ENCODE measurements at regions not wholly inside any gene's neighbourhood (a gene's known extent, or its start where the extent isn't known, plus 50 kb on each side); places are given as distances from the start of the nearest gene placed in this dataset.

GRCh38 chr14:71314717-71315116 lies 407.5 kb downstream of the PCNX1 start:
- intact Hi-C loops (cut with DNase I, micrococcal nuclease): loop anchor here in 1 of 2 donors (10.0 kb wide), 1 partner anchor 160 kb away; no protein-coding TSS in a partner anchor
- DNase-seq: no peak
- no peak for ATAC-seq

GRCh38 chr14:71317385-71318096 lies 410.3 kb downstream of the PCNX1 start:
- intact Hi-C loops (cut with DNase I, micrococcal nuclease): loop anchor here in 1 of 2 donors (10.0 kb wide), 1 partner anchor 163 kb away; no protein-coding TSS in a partner anchor
- no peak for ATAC-seq
- no peak for DNase-seq

GRCh38 chr14:71318097-71318459 lies 410.8 kb downstream of the PCNX1 start:
- ATAC-seq (no peak), DNase-seq (no peak)
- intact Hi-C loops (cut with DNase I, micrococcal nuclease): loop anchor here in 1 of 2 donors (10.0 kb wide), 1 partner anchor 163 kb away; no protein-coding TSS in a partner anchor

- peak in 1 of 2 donors; percentile 27 for DNase-seq
- intact Hi-C loops (cut with DNase I, micrococcal nuclease): loop anchor here in 1 of 2 donors (10.0 kb wide), 2 partner anchors 165 to 435 kb away; no protein-coding TSS in a partner anchor
- ATAC-seq: no peak
Observed at GRCh38 chr14:71319666-71320065, 412.4 kb downstream of the PCNX1 start.

- DNase-seq (peak; percentile 97 to 99), ATAC-seq (peak; percentile 82)
- intact Hi-C loops (cut with DNase I, micrococcal nuclease): loop anchor here in 1 of 2 donors (10.0 kb wide), 1 partner anchor 435 kb away; no protein-coding TSS in a partner anchor
Observed at GRCh38 chr14:71320107-71320733, 413.0 kb downstream of the PCNX1 start, which contains the start of gene SIPA1L1. SIPA1L1 (plus strand) TSS chr14:71320476.

- DNase-seq: peak; percentile 42 to 81
- peak; percentile 69 for ATAC-seq
- intact Hi-C loops (cut with DNase I, micrococcal nuclease): loop anchor here in 1 of 2 donors (10.0 kb wide), 1 partner anchor 434 kb away; no protein-coding TSS in a partner anchor
Observed at GRCh38 chr14:71320734-71321573, 413.7 kb downstream of the PCNX1 start.

GRCh38 chr14:71321574-71322315 lies 414.5 kb downstream of the PCNX1 start:
- ATAC-seq (peak; percentile 42), DNase-seq (no peak)
- intact Hi-C loops (cut with DNase I, micrococcal nuclease): loop anchor here in 1 of 2 donors (10.0 kb wide), 1 partner anchor 433 kb away; no protein-coding TSS in a partner anchor

GRCh38 chr14:71322655-71323250 lies 415.5 kb downstream of the PCNX1 start:
- intact Hi-C loops (cut with DNase I, micrococcal nuclease): loop anchor here in 1 of 2 donors (10.0 kb wide), 1 partner anchor 432 kb away; no protein-coding TSS in a partner anchor
- peak; percentile 29 for ATAC-seq
- DNase-seq: no peak

GRCh38 chr14:71324767-71325272 lies 417.6 kb downstream of the PCNX1 start:
- ATAC-seq: peak; percentile 11
- intact Hi-C loops (cut with DNase I, micrococcal nuclease): loop anchor here in 1 of 2 donors (10.0 kb wide), 1 partner anchor 430 kb away; no protein-coding TSS in a partner anchor
- peak; percentile 20 to 27 for DNase-seq

GRCh38 chr14:71327691-71328090 lies 420.4 kb downstream of the PCNX1 start:
- DNase-seq: no peak
- no peak for ATAC-seq
- intact Hi-C loops (cut with DNase I, micrococcal nuclease): loop anchor here in 1 of 2 donors (10.0 kb wide), 1 partner anchor 427 kb away; no protein-coding TSS in a partner anchor

GRCh38 chr14:71328183-71328582 lies 420.9 kb downstream of the PCNX1 start:
- intact Hi-C loops (cut with DNase I, micrococcal nuclease): loop anchor here in 1 of 2 donors (10.0 kb wide), 1 partner anchor 427 kb away; no protein-coding TSS in a partner anchor
- ATAC-seq: no peak
- no peak for DNase-seq

- intact Hi-C loops (cut with DNase I, micrococcal nuclease): loop anchor here in 1 of 2 donors (10.0 kb wide), 1 partner anchor 426 kb away; no protein-coding TSS in a partner anchor
- no peak for ATAC-seq
- no peak for DNase-seq
Observed at GRCh38 chr14:71328954-71329353, 421.7 kb downstream of the PCNX1 start.

GRCh38 chr14:71331403-71331802 lies 424.1 kb downstream of the PCNX1 start:
- DNase-seq (no peak), ATAC-seq (peak; percentile 41)
- intact Hi-C loops (cut with DNase I, micrococcal nuclease): no loop called here

- intact Hi-C loops (cut with DNase I, micrococcal nuclease): no loop called here
- DNase-seq: no peak
- ATAC-seq: no peak
Observed at GRCh38 chr14:71332476-71332875, 425.2 kb downstream of the PCNX1 start.

GRCh38 chr14:71333705-71334104 lies 426.4 kb downstream of the PCNX1 start:
- intact Hi-C loops (cut with DNase I, micrococcal nuclease): no loop called here
- ATAC-seq: no peak
- no peak for DNase-seq

GRCh38 chr14:71336489-71337192 lies 429.4 kb downstream of the PCNX1 start:
- ATAC-seq: peak; percentile 88
- DNase-seq: no peak
- intact Hi-C loops (cut with DNase I, micrococcal nuclease): no loop called here

- intact Hi-C loops (cut with DNase I, micrococcal nuclease): no loop called here
- DNase-seq (no peak), ATAC-seq (no peak)
Observed at GRCh38 chr14:71338153-71338552, 430.9 kb downstream of the PCNX1 start.
